ENCODE measurements at regions not wholly inside any gene's neighbourhood (a gene's known extent, or its start where the extent isn't known, plus 50 kb on each side); places are given as distances from the start of the nearest gene placed in this dataset.

GRCh38 chr5:56481428-56482357 lies 248.6 kb upstream of the ANKRD55 start:
- ChIA-PET POLR2A (interaction anchor here (0.7 to 4.6 kb wide), 14 partner anchors 68 to 692 kb away, joined by 3 to 50 read pairs (median 6); partner anchors contain the start of genes GPBP1 and MAP3K1), CTCF (interaction anchor here (1.0 to 4.2 kb wide), 11 partner anchors 11 to 356 kb away, joined by 3 to 20 read pairs (median 3); no protein-coding TSS in a partner anchor)
- intact Hi-C loops (cut with micrococcal nuclease), result loop anchor here (1.0 to 10.0 kb wide), 14 partner anchors 66 to 547 kb away; partner anchors contain the start of gene IL6ST
- Mint-ChIP-seq H3K36me3 (ENCODE audit: low read depth) (no peaks in the 10 kb centered on the region), H3K27ac (peak overlapping the region; percentile 92), H3K4me3 (peak overlapping the region; percentile 88), H3K27me3 (no peaks in the 10 kb centered on the region), H3K9me3 (peaks cover 2% of the 10 kb centered on the region), H3K4me1 (peaks cover 45% of the 10 kb centered on the region)
- peak; percentile 14 for ATAC-seq (ENCODE audit: low read depth)
- TF ChIP-seq CTCF (IDR thresholded peaks at IDR 0.05), result no peak
- DNase-seq, result peak; percentile 41

- H3K36me3 Mint-ChIP-seq (ENCODE audit: low read depth), result no peaks in the 10 kb centered on the region
- ChIA-PET CTCF (interaction anchor here (0.8 to 4.2 kb wide), 12 partner anchors 10 to 357 kb away, joined by 3 to 20 read pairs (median 3); no protein-coding TSS in a partner anchor), POLR2A (interaction anchor here (0.9 to 4.6 kb wide), 16 partner anchors 61 to 693 kb away, joined by 3 to 50 read pairs (median 7); partner anchors contain the start of genes GPBP1 and MAP3K1)
- no peaks in the 10 kb centered on the region for H3K9me3 Mint-ChIP-seq
- ATAC-seq (ENCODE audit: low read depth), result peak; percentile 10
- TF ChIP-seq CTCF (IDR thresholded peaks at IDR 0.05), result no peak
- peak overlapping the region; percentile 88 for H3K4me3 Mint-ChIP-seq
- no peaks in the 10 kb centered on the region for H3K27me3 Mint-ChIP-seq
- intact Hi-C loops (cut with micrococcal nuclease), result loop anchor here (1.0 to 10.0 kb wide), 9 partner anchors 108 to 546 kb away; partner anchors contain the start of gene IL6ST
- peak; percentile 38 for DNase-seq
- H3K4me1 Mint-ChIP-seq, result peaks cover 45% of the 10 kb centered on the region
- H3K27ac Mint-ChIP-seq, result peak overlapping the region; percentile 92
Observed at GRCh38 chr5:56480705-56481427, 247.7 kb upstream of the ANKRD55 start.

DNA sequence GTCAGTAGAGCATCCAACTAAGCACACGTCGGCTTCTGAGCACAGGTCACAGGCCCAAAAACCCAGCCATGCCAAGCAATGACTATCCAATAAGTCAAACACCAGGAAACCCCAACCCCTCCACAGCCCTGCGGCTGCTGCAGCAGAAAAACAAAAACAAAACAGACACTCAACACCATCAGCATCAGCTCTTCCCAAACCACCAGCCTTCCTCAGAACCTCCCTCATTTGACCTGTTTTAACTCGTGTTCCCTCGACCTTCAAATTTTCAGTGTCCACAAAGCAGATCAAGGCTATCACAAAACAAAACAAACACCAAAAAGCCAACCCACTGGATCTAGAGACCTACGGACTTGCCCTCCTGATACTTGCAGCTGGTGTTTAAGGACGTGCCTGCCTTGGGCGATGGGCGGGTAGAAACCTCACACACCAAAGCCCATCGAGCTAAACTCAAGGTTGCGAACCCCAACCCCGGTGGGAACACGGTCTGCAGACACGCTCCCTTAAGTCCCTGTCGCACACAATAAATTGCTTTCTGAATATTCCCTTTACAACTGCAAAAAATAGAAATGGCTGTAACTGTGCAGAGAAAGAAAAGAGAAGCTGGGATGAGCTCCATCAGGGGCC lies 247.1 kb upstream of the ANKRD55 start:
- intact Hi-C loops (cut with micrococcal nuclease), result loop anchor here (2.0 to 10.0 kb wide), 5 partner anchors 161 to 545 kb away; partner anchors contain the start of gene IL6ST

GRCh38 chr5:56479696-56480077 lies 246.6 kb upstream of the ANKRD55 start:
- peaks cover 45% of the 10 kb centered on the region for H3K4me1 Mint-ChIP-seq
- H3K27ac Mint-ChIP-seq, result peak overlapping the region; percentile 89
- no peak for DNase-seq

More for the DNA sequence above, 247.1 kb upstream of the ANKRD55 start:
- Mint-ChIP-seq H3K27ac (peak overlapping the region; percentile 89), H3K4me1 (peaks cover 45% of the 10 kb centered on the region), H3K27me3 (no peaks in the 10 kb centered on the region), H3K4me3 (peak overlapping the region; percentile 79), H3K36me3 (ENCODE audit: low read depth) (no peaks in the 10 kb centered on the region), H3K9me3 (no peaks in the 10 kb centered on the region)
- ChIA-PET POLR2A (interaction anchor here (0.7 to 4.6 kb wide), 16 partner anchors 61 to 693 kb away, joined by 3 to 50 read pairs (median 7); partner anchors contain the start of genes GPBP1 and MAP3K1), CTCF (interaction anchor here (0.8 to 4.2 kb wide), 9 partner anchors 9 to 358 kb away, joined by 3 to 20 read pairs (median 3); no protein-coding TSS in a partner anchor)
- TF ChIP-seq CTCF (IDR thresholded peaks at IDR 0.05), result no peak
- ATAC-seq (ENCODE audit: low read depth), result peak; percentile 20
- DNase-seq, result no peak

More at GRCh38 chr5:56479696-56480077, 246.6 kb upstream of the ANKRD55 start:
- ATAC-seq (ENCODE audit: low read depth), result peak; percentile 39
- Mint-ChIP-seq H3K27me3 (no peaks in the 10 kb centered on the region), H3K36me3 (ENCODE audit: low read depth) (no peaks in the 10 kb centered on the region), H3K4me3 (peak overlapping the region; percentile 79), H3K9me3 (no peaks in the 10 kb centered on the region)
- no peak for TF ChIP-seq CTCF (IDR thresholded peaks at IDR 0.05)
- intact Hi-C loops (cut with micrococcal nuclease), result loop anchor here (2.0 to 10.0 kb wide), 5 partner anchors 161 to 545 kb away; partner anchors contain the start of gene IL6ST
- ChIA-PET POLR2A (interaction anchor here (0.7 to 4.6 kb wide), 13 partner anchors 60 to 386 kb away, joined by 3 to 50 read pairs (median 7); partner anchors contain the start of gene MAP3K1), CTCF (interaction anchor here (1.0 to 4.2 kb wide), 4 partner anchors 63 to 358 kb away, joined by 3 to 20 read pairs (median 11); no protein-coding TSS in a partner anchor)

All from activated B cell treated with CpG ODN at 0.5 μM for 24 hours (primary cell).